GM12874 (cell line): ENCODE measurements at regions not wholly inside any gene's neighbourhood (a gene's known extent, or its start where the extent isn't known, plus 50 kb on each side); places are given as distances from the start of the nearest gene placed in this dataset.

Source experiments
- CTCF ChIP-seq: IDR thresholded peaks from 2 replicates; pipeline ENCODE4 v1.5.1; 2011; ENCODE audit warnings: low read depth, mild to moderate bottlenecking, control low read depth, low read length, moderate library complexity; ENCODE audit not compliant: insufficient read depth

GRCh38 chr9:32045513-32045912 is 338.9 kb upstream of the ACO1 start:
- no peak for TF ChIP-seq CTCF

GRCh38 chr9:32067261-32067660 is 317.2 kb upstream of the ACO1 start:
- TF ChIP-seq CTCF: no peak

- peak; percentile 10; the same call in 1 of the 2 replicates for TF ChIP-seq CTCF
Observed at GRCh38 chr9:32069169-32069813, 315.2 kb upstream of the ACO1 start.

GRCh38 chr9:32069969-32070368 is 314.5 kb upstream of the ACO1 start:
- no peak for TF ChIP-seq CTCF

GRCh38 chr9:32072570-32072969 is 311.9 kb upstream of the ACO1 start:
- TF ChIP-seq CTCF: no peak

- TF ChIP-seq CTCF: no peak
Observed at GRCh38 chr9:32092031-32092430, 292.4 kb upstream of the ACO1 start.

GRCh38 chr9:32117291-32117690 is 267.2 kb upstream of the ACO1 start:
- TF ChIP-seq CTCF: no peak
